PC-9 (cell line): ENCODE measurements at regions not wholly inside any gene's neighbourhood (a gene's known extent, or its start where the extent isn't known, plus 50 kb on each side); places are given as distances from the start of the nearest gene placed in this dataset.

ENCODE experiments used
- BruUV-seq: library from RNA; stranded (reverse); fragments of 400-500 nt; replicated peaks from 2 replicates; lab custom pipeline; 2021; lab: Mats Ljungman, UMichigan
- CTCF ChIA-PET: fragments of 300-600 bp; sonication (Branson Sonifier 250); formaldehyde crosslinking; loops from one replicate; lab custom pipeline; 2022; ENCODE audit warnings: antibody characterized with exemption; lab: Charles Lee
- POLR2A ChIA-PET: fragments of 300-600 bp; sonication (Branson Sonifier 250); formaldehyde crosslinking; loops from one replicate; lab custom pipeline; 2022; ENCODE audit warnings: antibody characterized with exemption; ENCODE audit not compliant: unreplicated experiment; lab: Charles Lee
- DNase-seq, 2 experiments: peaks; one replicate each; pipeline versions ENCODE4 v3.0.0 to v3.0.0-alpha.2; 2015 to 2022; ENCODE audit warnings: mixed read lengths in 1 of 2
- H2AFZ ChIP-seq: fragments of 200-600 bp; sonication (generic); 2 replicates; pipeline ENCODE4 v1.8.1; 2017; ENCODE audit warnings: antibody characterized with exemption
- H3F3A ChIP-seq: fragments of 200-600 bp; sonication (generic); 2 replicates; pipeline ENCODE4 v1.8.1; 2017; ENCODE audit warnings: antibody characterized with exemption, mild to moderate bottlenecking, low read depth; ENCODE audit not compliant: insufficient read depth
- H3K27ac ChIP-seq: fragments of 200-600 bp; sonication (generic); 2 replicates; pipeline ENCODE4 v1.6.1; 2016; ENCODE audit warnings: mixed run types
- H3K27me3 ChIP-seq: fragments of 200-600 bp; sonication (generic); 2 replicates; pipeline ENCODE4 v1.6.1; 2016; ENCODE audit warnings: low read depth, mixed run types; ENCODE audit not compliant: insufficient read depth
- H3K36me3 ChIP-seq: fragments of 200-600 bp; sonication (generic); 2 replicates; pipeline ENCODE4 v1.6.1; 2016; ENCODE audit warnings: low read depth, mixed run types
- H3K4me1 ChIP-seq: fragments of 200-600 bp; sonication (generic); replicated peaks from 2 replicates; pipeline ENCODE4 v1.6.1; 2016; ENCODE audit warnings: mixed run types; ENCODE audit not compliant: insufficient read depth
- H3K4me2 ChIP-seq: fragments of 200-600 bp; sonication (generic); 2 replicates; pipeline ENCODE4 v1.6.1; 2017; ENCODE audit warnings: mixed run types
- H3K4me3 ChIP-seq: fragments of 200-600 bp; sonication (generic); 2 replicates; pipeline ENCODE4 v1.6.1; 2016; ENCODE audit warnings: mixed run types
- H3K79me2 ChIP-seq: fragments of 200-600 bp; sonication (generic); 2 replicates; pipeline ENCODE4 v1.6.1; 2017; ENCODE audit warnings: low read depth, mixed run types
- H3K9me2 ChIP-seq: fragments of 200-600 bp; sonication (generic); 2 replicates; pipeline ENCODE4 v1.8.1; 2017; ENCODE audit warnings: mild to moderate bottlenecking; ENCODE audit not compliant: insufficient read depth
- H3K9me3 ChIP-seq: fragments of 200-600 bp; sonication (generic); 2 replicates; pipeline ENCODE4 v1.8.1; 2016; ENCODE audit warnings: low read depth; ENCODE audit not compliant: insufficient read depth
- H4K20me1 ChIP-seq: fragments of 200-600 bp; sonication (generic); 2 replicates; pipeline ENCODE4 v1.8.1; 2017; ENCODE audit not compliant: insufficient read depth
- CTCF ChIP-seq: fragments of 200-600 bp; sonication (generic); conservative IDR thresholded peaks from 2 replicates; pipeline ENCODE4 v1.6.1; 2017; ENCODE audit warnings: mixed run types, antibody characterized with exemption, mild to moderate bottlenecking, moderate library complexity
- EZH2 ChIP-seq: fragments of 200-600 bp; sonication (generic); IDR thresholded peaks from 2 replicates; pipeline ENCODE4 v1.8.0; 2017; ENCODE audit warnings: antibody characterized with exemption, low read depth
- intact Hi-C: fragments of 100-400 bp; cut with micrococcal nuclease; formaldehyde crosslinking; loops from one replicate; pipeline ENCODE4 v1.10.0; 2022; ENCODE audit not compliant: unreplicated experiment

- no peaks in the 10 kb centered on the region for H3K36me3 ChIP-seq
- TF ChIP-seq CTCF (no peak), EZH2 (no peak)
- no peaks in the 10 kb centered on the region for H3K79me2 ChIP-seq
- H3K4me1 ChIP-seq: no peaks in the 10 kb centered on the region
- BruUV-seq: no TSS peak
- H3K9me3 ChIP-seq: no peaks in the 10 kb centered on the region
- no peak overlapping the region for H2AFZ ChIP-seq
- no peaks in the 10 kb centered on the region; the same call in 1 of the 2 replicates for H3K9me2 ChIP-seq
- DNase-seq: no peak
- H3F3A ChIP-seq: no peaks in the 10 kb centered on the region
- H3K4me3 ChIP-seq: no peak overlapping the region
- intact Hi-C loops: no loop called here
- no peaks in the 10 kb centered on the region for H3K27me3 ChIP-seq
- H3K27ac ChIP-seq: no peak overlapping the region
- ChIA-PET CTCF (no interaction called here), POLR2A (no interaction called here)
- H4K20me1 ChIP-seq: no peaks in the 10 kb centered on the region
- H3K4me2 ChIP-seq: no peak overlapping the region
Measured at GRCh38 chr4:30815685-30816084, 95.5 kb downstream of the PCDH7 start.

DNA sequence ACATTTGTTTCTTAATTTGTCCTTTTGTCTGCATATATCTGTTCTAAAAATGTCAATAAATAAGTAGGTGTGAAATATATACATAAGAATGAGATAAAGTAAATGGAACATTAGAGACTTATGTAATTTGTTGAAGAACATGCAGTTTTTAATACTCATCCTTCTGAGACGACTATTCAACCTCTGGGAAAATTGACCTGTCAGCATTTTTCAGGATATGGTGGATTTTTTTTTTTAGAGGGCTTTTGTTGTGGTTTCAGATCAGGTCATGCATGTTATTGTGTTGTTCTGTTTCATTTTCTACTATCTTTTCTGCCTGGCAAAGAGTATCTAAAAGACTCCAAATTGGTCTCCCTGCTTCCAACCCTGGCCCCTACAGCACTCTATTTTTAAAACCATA lies 97.3 kb downstream of the PCDH7 start:
- peaks cover 7% of the 10 kb centered on the region for H3K4me1 ChIP-seq
- no peaks in the 10 kb centered on the region for H3K9me2 ChIP-seq
- ChIA-PET CTCF (no interaction called here), POLR2A (no interaction called here)
- no peak for DNase-seq
- H3K4me2 ChIP-seq: no peak overlapping the region
- no peaks in the 10 kb centered on the region for H4K20me1 ChIP-seq
- H2AFZ ChIP-seq: no peak overlapping the region
- no peak for TF ChIP-seq CTCF
- TF ChIP-seq EZH2: no peak
- no peak overlapping the region for H3K27ac ChIP-seq
- no peaks in the 10 kb centered on the region for H3K27me3 ChIP-seq
- H3K79me2 ChIP-seq: no peaks in the 10 kb centered on the region
- H3F3A ChIP-seq: peaks cover 4% of the 10 kb centered on the region; the same call in 1 of the 2 replicates
- intact Hi-C loops: no loop called here
- BruUV-seq: no TSS peak
- no peak overlapping the region for H3K4me3 ChIP-seq
- no peaks in the 10 kb centered on the region for H3K9me3 ChIP-seq
- no peaks in the 10 kb centered on the region for H3K36me3 ChIP-seq

- H3K4me1 ChIP-seq: peaks cover 7% of the 10 kb centered on the region
- no peaks in the 10 kb centered on the region for H3K36me3 ChIP-seq
- H2AFZ ChIP-seq: no peak overlapping the region
- no peak for DNase-seq
- TF ChIP-seq EZH2: no peak
- TF ChIP-seq CTCF: no peak
- BruUV-seq: no TSS peak
- H3F3A ChIP-seq: peaks cover 4% of the 10 kb centered on the region; the same call in 1 of the 2 replicates
- POLR2A ChIA-PET: no interaction called here
- intact Hi-C loops: no loop called here
- H3K4me3 ChIP-seq: no peak overlapping the region
- H3K9me2 ChIP-seq: no peaks in the 10 kb centered on the region
- no peaks in the 10 kb centered on the region for H3K27me3 ChIP-seq
- no peak overlapping the region for H3K27ac ChIP-seq
- no peaks in the 10 kb centered on the region for H4K20me1 ChIP-seq
- no peaks in the 10 kb centered on the region for H3K79me2 ChIP-seq
- no peaks in the 10 kb centered on the region for H3K9me3 ChIP-seq
- CTCF ChIA-PET: no interaction called here
- no peak overlapping the region for H3K4me2 ChIP-seq
Measured at GRCh38 chr4:30818541-30818940, 98.4 kb downstream of the PCDH7 start.
